HG03460 (cell line): ENCODE measurements at regions not wholly inside any gene's neighbourhood (a gene's known extent, or its start where the extent isn't known, plus 50 kb on each side); places are given as distances from the start of the nearest gene placed in this dataset.
A peak's percentile ranks its signal among the peaks of the same experiment; 100 is the strongest.
"Not testable (repeated sequence)": the region's sequence is repeated elsewhere in the genome, so short reads cannot be mapped to it uniquely, and the experiment has no call there.

Source experiments
- ATAC-seq: cut with Tn5 transposase; IDR thresholded peaks from one replicate; pipeline ENCODE4 v1.9.1; 2021; ENCODE audit not compliant: unreplicated experiment

- ATAC-seq = not testable (repeated sequence)
These were observed 85.7 kb downstream of the POTEM start for GRCh38 chr14:19052977-19053376.

- not testable (repeated sequence) for ATAC-seq
These were observed 86.3 kb downstream of the POTEM start for GRCh38 chr14:19053426-19054050.

- ATAC-seq = not testable (repeated sequence)
These were observed 87.0 kb downstream of the POTEM start for GRCh38 chr14:19054108-19054721.

GRCh38 chr14:19054934-19055333 is 87.7 kb downstream of the POTEM start:
- not testable (repeated sequence) for ATAC-seq

GRCh38 chr14:19059066-19059465 is 91.8 kb downstream of the POTEM start:
- ATAC-seq = not testable (repeated sequence)

- ATAC-seq = peak; percentile 68
These were observed 94.6 kb downstream of the POTEM start for GRCh38 chr14:19061689-19062450.

- ATAC-seq = not testable (repeated sequence)
These were observed 101.7 kb downstream of the POTEM start for GRCh38 chr14:19068957-19069356.

- not testable (repeated sequence) for ATAC-seq
These were observed 105.3 kb downstream of the POTEM start for GRCh38 chr14:19072518-19072917.

GRCh38 chr14:19088632-19089031 is 121.4 kb downstream of the POTEM start:
- not testable (repeated sequence) for ATAC-seq

GRCh38 chr14:19093227-19093626 is 126.0 kb downstream of the POTEM start:
- not testable (repeated sequence) for ATAC-seq

GRCh38 chr14:19094731-19095130 is 127.5 kb downstream of the POTEM start:
- ATAC-seq = not testable (repeated sequence)

- not testable (repeated sequence) for ATAC-seq
These were observed 127.9 kb downstream of the POTEM start for GRCh38 chr14:19095167-19095566.

GRCh38 chr14:19096467-19096866 is 129.2 kb downstream of the POTEM start:
- ATAC-seq = not testable (repeated sequence)

GRCh38 chr14:19096876-19097275 is 129.6 kb downstream of the POTEM start:
- not testable (repeated sequence) for ATAC-seq

- ATAC-seq = not testable (repeated sequence)
These were observed 130.1 kb downstream of the POTEM start for GRCh38 chr14:19097306-19097705.

- ATAC-seq = not testable (repeated sequence)
These were observed 130.5 kb downstream of the POTEM start for GRCh38 chr14:19097750-19098149.

GRCh38 chr14:19098230-19098629 is 131.0 kb downstream of the POTEM start:
- not testable (repeated sequence) for ATAC-seq

- ATAC-seq = not testable (repeated sequence)
These were observed 131.5 kb downstream of the POTEM start for GRCh38 chr14:19098732-19099131.

GRCh38 chr14:19099336-19099735 is 132.1 kb downstream of the POTEM start:
- ATAC-seq = not testable (repeated sequence)

GRCh38 chr14:19099939-19100338 is 132.7 kb downstream of the POTEM start:
- ATAC-seq = not testable (repeated sequence)

- ATAC-seq = not testable (repeated sequence)
These were observed 138.3 kb downstream of the POTEM start for GRCh38 chr14:19105551-19105950.

GRCh38 chr14:19109887-19110286 is 142.7 kb downstream of the POTEM start:
- ATAC-seq = not testable (repeated sequence)
